GM19468 (cell line): ENCODE measurements at regions not wholly inside any gene's neighbourhood (a gene's known extent, or its start where the extent isn't known, plus 50 kb on each side); places are given as distances from the start of the nearest gene placed in this dataset.

Experiments used
- ATAC-seq: cut with Tn5 transposase; IDR thresholded peaks from one replicate; pipeline ENCODE4 v1.9.1; 2021; ENCODE audit warnings: mild to moderate bottlenecking, moderate library complexity, moderate number of reproducible peaks; ENCODE audit not compliant: unreplicated experiment; ENCODE audit errors: extremely low read depth

DNA sequence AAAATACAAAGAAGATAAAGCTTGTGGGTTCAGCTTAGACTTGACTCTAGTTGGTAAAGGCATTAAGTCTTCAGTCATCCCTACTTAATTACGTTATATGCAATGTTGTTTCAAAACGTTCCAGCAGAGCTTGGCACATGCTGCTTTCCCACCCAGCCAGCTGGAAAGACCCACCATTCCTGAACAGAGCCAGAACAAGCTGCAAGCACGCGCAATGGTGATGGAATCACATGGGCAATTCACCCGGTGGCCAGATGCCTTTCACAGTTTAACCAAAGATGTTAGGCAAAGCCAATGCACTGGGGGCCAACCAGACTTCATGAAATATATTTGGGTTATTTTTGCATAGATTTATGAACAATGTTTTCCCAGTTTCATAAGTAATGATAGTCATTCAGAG is 123.4 kb upstream of the CDH20 start:
- ATAC-seq, result no peak

- ATAC-seq, result no peak
These were observed 117.2 kb upstream of the CDH20 start for GRCh38 chr18:61216051-61216450.

GRCh38 chr18:61222206-61222605 is 111.0 kb upstream of the CDH20 start:
- no peak for ATAC-seq

DNA sequence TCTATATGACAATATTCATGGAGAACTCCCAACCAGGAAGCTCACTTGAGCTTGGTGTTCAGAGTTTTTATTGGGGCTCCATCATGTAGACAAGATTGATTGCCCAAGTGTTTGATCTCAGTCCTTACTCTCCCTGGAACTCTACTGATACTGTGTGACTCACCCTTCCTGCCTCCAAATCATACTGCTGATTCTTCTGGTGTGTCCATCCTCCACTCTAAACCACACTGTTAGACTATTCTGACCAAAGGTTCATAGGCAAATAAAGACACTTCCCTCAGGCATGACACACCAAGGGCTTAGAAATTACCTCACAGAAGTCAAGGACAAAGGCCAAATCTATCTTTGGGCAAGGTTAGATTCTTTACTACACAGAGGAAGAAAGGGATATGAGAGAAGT is 107.9 kb upstream of the CDH20 start:
- ATAC-seq, result no peak

GRCh38 chr18:61236356-61237057 is 96.7 kb upstream of the CDH20 start:
- ATAC-seq, result no peak

- ATAC-seq, result no peak
These were observed 95.7 kb upstream of the CDH20 start for GRCh38 chr18:61237529-61237928.

- no peak for ATAC-seq
These were observed 94.2 kb upstream of the CDH20 start for GRCh38 chr18:61239051-61239450.

- no peak for ATAC-seq
These were observed 91.9 kb upstream of the CDH20 start for GRCh38 chr18:61241260-61241853.

GRCh38 chr18:61244632-61245031 is 88.6 kb upstream of the CDH20 start:
- no peak for ATAC-seq

DNA sequence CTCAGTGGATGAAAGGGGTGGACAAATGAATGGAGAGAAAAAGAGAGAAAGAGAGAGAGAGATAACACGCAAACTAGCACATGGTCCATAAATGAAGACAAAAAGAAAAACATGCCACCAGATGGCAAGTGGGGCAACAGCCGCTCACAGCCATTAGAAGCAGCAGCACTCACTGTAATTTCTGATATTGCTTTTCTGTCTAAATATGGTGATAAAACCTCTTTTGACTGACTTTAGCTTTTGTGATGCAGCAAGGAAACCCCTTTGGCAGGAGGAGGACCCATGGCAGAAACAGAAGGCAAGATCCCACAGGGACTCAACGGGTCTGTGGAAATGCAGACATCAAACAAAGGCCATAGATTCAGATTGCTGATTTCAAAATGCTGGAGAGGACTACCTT is 88.0 kb upstream of the CDH20 start:
- ATAC-seq, result no peak

- ATAC-seq, result no peak
These were observed 84.6 kb upstream of the CDH20 start for GRCh38 chr18:61248589-61248988.

- no peak for ATAC-seq
These were observed 76.9 kb upstream of the CDH20 start for GRCh38 chr18:61256291-61256690.

DNA sequence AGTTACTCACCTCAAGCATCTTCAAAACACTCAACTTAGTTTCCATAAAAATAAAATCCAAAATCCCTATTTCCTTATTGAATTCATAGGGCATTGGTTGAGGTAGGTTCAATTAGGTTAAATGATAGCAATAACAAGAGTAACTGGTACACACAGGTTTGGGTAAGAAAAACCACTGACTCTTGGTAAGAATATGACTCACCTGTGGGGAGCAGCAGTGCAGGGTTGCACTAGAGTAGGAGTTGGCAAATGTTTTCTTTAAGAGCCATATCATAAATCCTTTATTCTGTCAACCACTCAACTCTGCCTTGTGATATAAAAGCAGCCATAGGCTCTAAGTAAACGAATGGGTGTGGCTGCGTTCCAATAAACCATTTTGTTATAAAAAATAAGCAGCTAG is 71.4 kb upstream of the CDH20 start:
- ATAC-seq, result no peak

GRCh38 chr18:61272793-61273192 is 60.4 kb upstream of the CDH20 start:
- ATAC-seq, result no peak

GRCh38 chr18:61273533-61273932 is 59.7 kb upstream of the CDH20 start:
- no peak for ATAC-seq

GRCh38 chr18:61274416-61274960 is 58.7 kb upstream of the CDH20 start:
- ATAC-seq, result no peak

DNA sequence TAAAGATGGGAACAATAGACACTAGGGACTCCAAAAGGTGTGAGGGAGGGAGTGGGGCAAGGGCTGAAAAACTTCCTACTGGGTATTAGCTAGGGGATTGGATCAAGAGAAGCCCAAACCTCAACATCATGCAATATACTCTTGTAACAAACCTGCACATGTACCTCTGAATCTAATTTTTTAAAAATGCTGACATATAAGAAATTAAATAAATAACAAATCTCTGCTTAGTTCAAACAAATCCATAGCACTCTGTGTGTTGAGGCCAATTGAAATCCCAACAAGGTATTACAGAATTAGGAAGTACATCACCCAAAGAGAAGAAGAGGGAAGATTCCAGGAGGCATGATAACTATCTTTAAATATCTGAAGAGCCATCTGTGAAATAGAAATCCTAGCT is 55.4 kb upstream of the CDH20 start:
- no peak for ATAC-seq

- ATAC-seq, result no peak
These were observed 51.8 kb upstream of the CDH20 start for GRCh38 chr18:61281431-61281830.

GRCh38 chr18:61282926-61283325 is 50.3 kb upstream of the CDH20 start:
- no peak for ATAC-seq
